Smooth muscle cell (in vitro differentiated cells): ENCODE measurements at regions not wholly inside any gene's neighbourhood (a gene's known extent, or its start where the extent isn't known, plus 50 kb on each side); places are given as distances from the start of the nearest gene placed in this dataset.
"Not testable (repeated sequence)": the region's sequence is repeated elsewhere in the genome, so short reads cannot be mapped to it uniquely, and the experiment has no call there.

Source experiments
- DNase-seq: peaks from one replicate; lab custom pipeline; 2025; ENCODE audit not compliant: unreplicated experiment; lab: John Stamatoyannopoulos, UW
- H2AFZ ChIP-seq: fragments of 200-600 bp; sonication (generic); 2 replicates; pipeline ENCODE4 v1.6.0; 2016; ENCODE audit warnings: antibody characterized with exemption, low read depth, mild to moderate bottlenecking
- H3F3A ChIP-seq: fragments of 200-600 bp; sonication (generic); 2 replicates; pipeline ENCODE4 v1.6.0; 2017; ENCODE audit warnings: antibody characterized with exemption, low read depth
- H3K27ac ChIP-seq: fragments of 200-600 bp; sonication (generic); 2 replicates; pipeline ENCODE4 v1.5.1; 2016; ENCODE audit warnings: low read depth, mild to moderate bottlenecking
- H3K27me3 ChIP-seq: fragments of 200-600 bp; sonication (generic); 2 replicates; pipeline ENCODE4 v1.6.1; 2016; ENCODE audit warnings: low read depth, mild to moderate bottlenecking
- H3K36me3 ChIP-seq: fragments of 200-600 bp; sonication (generic); 2 replicates; pipeline ENCODE4 v1.5.1; 2016; ENCODE audit warnings: low read depth
- H3K4me1 ChIP-seq: fragments of 200-600 bp; sonication (generic); 2 replicates; pipeline ENCODE4 v1.5.1; 2016; ENCODE audit warnings: low read depth
- H3K4me2 ChIP-seq: fragments of 200-600 bp; sonication (generic); 2 replicates; pipeline ENCODE4 v1.6.0; 2016; ENCODE audit warnings: mild to moderate bottlenecking
- H3K4me3 ChIP-seq: fragments of 200-600 bp; sonication (generic); 2 replicates; pipeline ENCODE4 v1.5.1; 2016; ENCODE audit warnings: mild to moderate bottlenecking
- H3K79me2 ChIP-seq: fragments of 200-600 bp; sonication (generic); 2 replicates; pipeline ENCODE4 v1.6.0; 2016; ENCODE audit warnings: low read depth, mild to moderate bottlenecking
- H3K9ac ChIP-seq: fragments of 200-600 bp; sonication (generic); 2 replicates; pipeline ENCODE4 v1.6.0; 2016; ENCODE audit warnings: low read depth
- H3K9me3 ChIP-seq: fragments of 200-600 bp; sonication (generic); replicated peaks from 2 replicates; pipeline ENCODE4 v1.5.1; 2016; ENCODE audit warnings: low read depth
- H4K20me1 ChIP-seq: fragments of 200-600 bp; sonication (generic); 2 replicates; pipeline ENCODE4 v1.6.0; 2016; ENCODE audit warnings: low read depth
- WGBS: methylation state at CpG from one replicate; pipeline ENCODE4 v1.1.7; 2016; ENCODE audit warnings: low lambda C conversion rate; 5-methylcytosine and 5-hydroxymethylcytosine counted together
- TF ChIP-seq, protein P1 (sequence below): fragments of 200-600 bp; sonication (generic); IDR thresholded peaks from 2 replicates; pipeline ENCODE4 v1.5.1; 2017; ENCODE audit warnings: borderline replicate concordance, mild to moderate bottlenecking, antibody characterized with exemption; ENCODE audit not compliant: insufficient read depth, poor library complexity, severe bottlenecking

DNA sequence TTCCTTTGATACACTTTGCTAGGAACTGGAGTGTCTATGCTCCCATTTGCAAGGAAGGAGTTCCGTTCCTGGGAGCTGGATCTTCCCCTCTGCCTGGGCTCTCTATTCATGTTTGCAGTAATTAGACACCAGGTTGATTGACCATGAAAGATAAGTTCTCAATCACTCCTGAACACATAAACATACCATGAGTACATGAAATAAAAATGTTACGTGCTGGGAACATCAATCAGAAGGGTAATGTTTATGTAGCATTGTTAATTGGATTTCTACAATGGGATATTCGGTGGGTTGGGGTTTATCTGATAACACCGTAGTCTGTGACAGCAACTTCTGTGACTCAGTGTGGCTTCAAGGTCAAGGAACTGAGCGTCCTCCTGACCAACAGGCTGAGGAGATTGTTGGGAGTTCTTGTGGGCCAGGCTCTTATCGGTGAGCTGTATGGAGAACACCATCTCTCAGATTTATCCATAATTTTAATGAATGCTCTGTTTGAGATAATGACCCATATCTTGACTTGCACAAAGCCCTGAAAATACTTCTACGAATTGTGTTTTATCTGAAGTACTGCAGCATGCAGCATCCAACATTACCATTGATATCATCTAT, 136.4 kb downstream of the NPIPB5 start:
- H3K9me3 ChIP-seq = no peaks in the 10 kb centered on the region
- no peak overlapping the region for H2AFZ ChIP-seq
- no peaks in the 10 kb centered on the region for H3F3A ChIP-seq
- no peak overlapping the region for H3K4me3 ChIP-seq
- H3K27me3 ChIP-seq = peaks cover 38% of the 10 kb centered on the region
- TF ChIP-seq, protein P1, sequence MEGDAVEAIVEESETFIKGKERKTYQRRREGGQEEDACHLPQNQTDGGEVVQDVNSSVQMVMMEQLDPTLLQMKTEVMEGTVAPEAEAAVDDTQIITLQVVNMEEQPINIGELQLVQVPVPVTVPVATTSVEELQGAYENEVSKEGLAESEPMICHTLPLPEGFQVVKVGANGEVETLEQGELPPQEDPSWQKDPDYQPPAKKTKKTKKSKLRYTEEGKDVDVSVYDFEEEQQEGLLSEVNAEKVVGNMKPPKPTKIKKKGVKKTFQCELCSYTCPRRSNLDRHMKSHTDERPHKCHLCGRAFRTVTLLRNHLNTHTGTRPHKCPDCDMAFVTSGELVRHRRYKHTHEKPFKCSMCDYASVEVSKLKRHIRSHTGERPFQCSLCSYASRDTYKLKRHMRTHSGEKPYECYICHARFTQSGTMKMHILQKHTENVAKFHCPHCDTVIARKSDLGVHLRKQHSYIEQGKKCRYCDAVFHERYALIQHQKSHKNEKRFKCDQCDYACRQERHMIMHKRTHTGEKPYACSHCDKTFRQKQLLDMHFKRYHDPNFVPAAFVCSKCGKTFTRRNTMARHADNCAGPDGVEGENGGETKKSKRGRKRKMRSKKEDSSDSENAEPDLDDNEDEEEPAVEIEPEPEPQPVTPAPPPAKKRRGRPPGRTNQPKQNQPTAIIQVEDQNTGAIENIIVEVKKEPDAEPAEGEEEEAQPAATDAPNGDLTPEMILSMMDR = no peak
- H3K4me2 ChIP-seq = no peak overlapping the region
- H3K9ac ChIP-seq = no peak overlapping the region
- 81% methylated on average over 7 of the region's 7 CpGs for WGBS
- H3K36me3 ChIP-seq = no peaks in the 10 kb centered on the region
- H4K20me1 ChIP-seq = no peaks in the 10 kb centered on the region
- no peak for DNase-seq
- H3K79me2 ChIP-seq = no peaks in the 10 kb centered on the region
- H3K27ac ChIP-seq = no peak overlapping the region
- H3K4me1 ChIP-seq = no peaks in the 10 kb centered on the region

DNA sequence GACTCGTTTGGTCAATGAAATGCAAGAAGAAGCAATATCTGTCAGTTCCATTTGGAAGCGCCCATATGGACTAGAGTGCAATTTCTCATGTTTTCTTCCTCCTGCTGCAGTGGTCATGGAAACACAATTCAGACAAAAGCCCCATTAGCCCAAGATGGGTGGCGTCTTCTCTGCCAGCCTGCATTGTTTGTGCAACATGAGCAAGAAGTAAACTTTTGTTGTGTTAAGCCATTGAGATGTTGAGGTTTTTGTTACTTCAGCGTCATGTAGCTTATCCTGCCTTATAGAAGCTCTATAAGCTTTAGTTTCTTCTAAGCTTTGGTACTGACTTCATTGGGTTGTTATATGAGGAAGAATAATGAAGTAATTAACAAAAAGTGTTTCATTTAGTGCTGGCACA, 137.4 kb downstream of the NPIPB5 start:
- no peaks in the 10 kb centered on the region for H3F3A ChIP-seq
- no peaks in the 10 kb centered on the region for H3K4me1 ChIP-seq
- H3K9ac ChIP-seq = no peak overlapping the region
- no peaks in the 10 kb centered on the region for H4K20me1 ChIP-seq
- DNase-seq = no peak
- no peak overlapping the region for H3K4me2 ChIP-seq
- H3K9me3 ChIP-seq = no peaks in the 10 kb centered on the region
- no peaks in the 10 kb centered on the region for H3K36me3 ChIP-seq
- H3K4me3 ChIP-seq = no peak overlapping the region
- no peak overlapping the region for H2AFZ ChIP-seq
- H3K79me2 ChIP-seq = no peaks in the 10 kb centered on the region
- H3K27me3 ChIP-seq = peaks cover 33% of the 10 kb centered on the region
- no peak overlapping the region for H3K27ac ChIP-seq
- 80% methylated on average over 4 of the region's 4 CpGs for WGBS
- TF ChIP-seq, protein P1 = no peak

DNA sequence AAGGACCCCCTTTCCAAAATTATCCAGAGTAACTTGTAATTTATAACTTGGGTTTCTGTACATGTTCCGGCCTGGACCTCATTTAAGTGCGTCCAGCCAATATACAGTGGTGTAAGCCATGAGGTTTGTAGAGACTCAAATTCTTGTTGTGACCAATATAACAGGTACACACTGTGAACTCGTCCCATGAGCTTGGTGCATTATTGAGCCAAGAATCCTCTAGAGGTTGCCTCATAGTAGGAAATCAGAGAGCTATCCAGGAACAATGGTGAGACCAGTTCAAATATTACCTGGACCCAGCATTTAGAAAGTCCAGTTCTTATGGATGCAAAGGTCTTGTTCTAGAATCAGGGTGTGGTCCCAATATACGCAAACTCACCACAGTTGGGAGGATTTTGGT, 138.2 kb downstream of the NPIPB5 start:
- DNase-seq = no peak
- Histone ChIP-seq H2AFZ (no peak overlapping the region), H3K4me3 (no peak overlapping the region), H3K9me3 (no peaks in the 10 kb centered on the region), H3F3A (no peaks in the 10 kb centered on the region), H3K4me2 (no peak overlapping the region), H3K36me3 (no peaks in the 10 kb centered on the region), H4K20me1 (no peaks in the 10 kb centered on the region), H3K27ac (no peak overlapping the region), H3K79me2 (no peaks in the 10 kb centered on the region), H3K4me1 (no peaks in the 10 kb centered on the region), H3K27me3 (peaks cover 33% of the 10 kb centered on the region), H3K9ac (no peak overlapping the region)
- TF ChIP-seq, protein P1 = no peak
- 94% methylated on average over 4 of the region's 4 CpGs for WGBS

DNA sequence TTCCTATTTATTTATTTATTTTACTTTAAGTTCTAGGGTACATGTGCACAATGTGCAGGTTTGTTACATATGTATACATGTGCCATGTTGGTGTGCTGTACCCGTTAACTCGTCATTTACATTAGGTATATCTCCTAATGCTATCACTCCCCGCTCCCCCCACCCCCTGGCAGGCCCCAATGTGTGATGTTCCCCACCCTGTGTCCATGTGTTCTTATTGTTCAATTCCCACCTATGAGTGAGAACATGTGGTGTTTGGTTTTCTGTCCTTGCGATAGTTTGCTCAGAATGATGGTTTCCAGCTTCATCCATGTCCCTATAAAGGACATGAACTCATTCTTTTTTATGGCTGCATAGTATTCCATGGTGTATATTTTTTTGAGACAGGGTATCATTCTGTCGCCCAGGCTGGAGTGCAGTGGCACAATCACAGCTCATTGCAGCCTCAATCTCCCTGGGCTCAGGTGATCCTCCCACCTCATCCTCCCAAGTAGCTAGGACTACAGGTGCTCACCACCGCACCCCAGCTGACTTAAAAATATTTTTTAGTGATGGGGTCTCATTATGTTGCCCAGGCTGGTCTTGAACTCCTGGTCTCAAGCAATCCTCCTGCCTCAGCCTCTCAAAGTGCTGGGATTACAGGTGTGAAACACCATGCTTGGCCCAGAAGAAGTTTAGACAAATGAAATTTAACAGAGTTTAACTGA, 140.6 kb downstream of the NPIPB5 start:
- not testable (repeated sequence) for H3K4me2 ChIP-seq, H3K27ac ChIP-seq, H4K20me1 ChIP-seq, H3K9ac ChIP-seq, H3K36me3 ChIP-seq, H3K79me2 ChIP-seq, H3K4me1 ChIP-seq, H3K9me3 ChIP-seq, H2AFZ ChIP-seq, H3K4me3 ChIP-seq, DNase-seq, H3F3A ChIP-seq
- H3K27me3 ChIP-seq = peaks cover 24% of the 10 kb centered on the region
- WGBS = 93% methylated on average over 6 of the region's 6 CpGs
